ENCODE measurements at regions not wholly inside any gene's neighbourhood (a gene's known extent, or its start where the extent isn't known, plus 50 kb on each side); places are given as distances from the start of the nearest gene placed in this dataset.

GRCh38 chr1:183710734-183711133 is 57.6 kb upstream of the APOBEC4 start:
- no peak for ATAC-seq
- intact Hi-C loops (cut with DNase I, micrococcal nuclease), result no loop called here
- Histone ChIP-seq H3K9me3 (no peaks in the 10 kb centered on the region), H3K36me3 (ENCODE audit: low read depth) (no peaks in the 10 kb centered on the region), H3K4me3 (no peak overlapping the region), H3K4me1 (ENCODE audit: low read depth) (no peaks in the 10 kb centered on the region)
- no peak for DNase-seq
- no peak for TF ChIP-seq CTCF (IDR thresholded peaks at IDR 0.05)

- Histone ChIP-seq H3K9me3 (no peaks in the 10 kb centered on the region), H3K36me3 (ENCODE audit: low read depth) (no peaks in the 10 kb centered on the region), H3K4me1 (ENCODE audit: low read depth) (no peaks in the 10 kb centered on the region), H3K4me3 (no peak overlapping the region)
- TF ChIP-seq CTCF (IDR thresholded peaks at IDR 0.05), result no peak
- ATAC-seq, result no peak
- intact Hi-C loops (cut with DNase I, micrococcal nuclease), result no loop called here
- DNase-seq, result no peak
Measured at GRCh38 chr1:183710333-183710732, 57.2 kb upstream of the APOBEC4 start.

- no peaks in the 10 kb centered on the region for H3K36me3 ChIP-seq (ENCODE audit: low read depth)
Measured at GRCh38 chr1:183704131-183704530, 51.0 kb upstream of the APOBEC4 start.

More at GRCh38 chr1:183704131-183704530, 51.0 kb upstream of the APOBEC4 start:
- no peak overlapping the region for H3K4me3 ChIP-seq
- TF ChIP-seq CTCF (IDR thresholded peaks at IDR 0.05), result no peak
- ATAC-seq (no peak), DNase-seq (no peak)
- H3K4me1 ChIP-seq (ENCODE audit: low read depth), result no peaks in the 10 kb centered on the region
- H3K9me3 ChIP-seq, result no peaks in the 10 kb centered on the region
- intact Hi-C loops (cut with DNase I, micrococcal nuclease), result no loop called here

All from mucosa of descending colon (tissue), 3 donors.